ENCODE measurements at regions not wholly inside any gene's neighbourhood (a gene's known extent, or its start where the extent isn't known, plus 50 kb on each side); places are given as distances from the start of the nearest gene placed in this dataset.

DNA sequence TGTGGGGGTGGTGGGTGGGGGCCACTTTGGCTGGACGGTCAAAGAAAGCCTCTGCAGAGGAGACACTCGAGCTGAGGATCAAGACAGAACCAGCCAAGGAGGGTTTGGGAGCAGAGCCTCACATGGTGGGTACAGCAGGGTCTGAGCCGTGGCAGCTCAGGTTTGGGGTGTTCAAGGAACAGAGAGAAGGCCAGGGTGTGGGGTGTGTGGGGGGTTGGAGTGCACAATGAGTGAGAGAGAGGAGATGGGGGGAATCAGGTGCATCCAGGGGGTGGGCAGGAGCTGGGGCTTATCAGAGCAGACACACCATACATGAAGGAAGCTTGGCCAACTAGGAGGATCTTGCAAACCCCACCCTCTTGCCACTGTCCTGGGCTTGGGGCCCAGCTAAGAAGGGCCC, 140.0 kb downstream of the NSG2 start:
- in situ Hi-C loops (cut with MboI): no loop called here
- Histone ChIP-seq H3K9me3 (ENCODE audit: low read depth) (no peaks in the 10 kb centered on the region), H3K27ac (no peak overlapping the region), H3K9ac (no peak overlapping the region), H3K9me2 (ENCODE audit: insufficient read depth) (no peaks in the 10 kb centered on the region), H3K27me3 (replicated peaks; ENCODE audit: insufficient read depth) (no peaks in the 10 kb centered on the region), H3F3A (ENCODE audit: insufficient read depth) (no peaks in the 10 kb centered on the region), H4K20me1 (ENCODE audit: insufficient read depth) (no peaks in the 10 kb centered on the region), H3K4me1 (ENCODE audit: insufficient read depth) (no peaks in the 10 kb centered on the region), H3K4me2 (ENCODE audit: unreplicated experiment) (no peak overlapping the region), H2AFZ (no peak overlapping the region), H3K4me3 (no peak overlapping the region), H3K79me2 (ENCODE audit: insufficient read depth) (no peaks in the 10 kb centered on the region), H3K36me3 (ENCODE audit: low read depth) (no peaks in the 10 kb centered on the region)
- DNase-seq: no peak
- TF ChIP-seq EZH2 (IDR thresholded peaks at IDR 0.05; ENCODE audit: insufficient read depth, poor library complexity, severe bottlenecking) (no peak), EZH2phosphoT487 (IDR thresholded peaks at IDR 0.05; ENCODE audit: insufficient read depth, low read depth) (no peak)
- 0 to 19% methylated on average over 3 of the region's 3 CpGs for WGBS, 2 experiments (ENCODE audit: low coverage in 1 of 2, low lambda C conversion rate in 2 of 2, missing lambda C conversion rate in 2 of 2)

DNA sequence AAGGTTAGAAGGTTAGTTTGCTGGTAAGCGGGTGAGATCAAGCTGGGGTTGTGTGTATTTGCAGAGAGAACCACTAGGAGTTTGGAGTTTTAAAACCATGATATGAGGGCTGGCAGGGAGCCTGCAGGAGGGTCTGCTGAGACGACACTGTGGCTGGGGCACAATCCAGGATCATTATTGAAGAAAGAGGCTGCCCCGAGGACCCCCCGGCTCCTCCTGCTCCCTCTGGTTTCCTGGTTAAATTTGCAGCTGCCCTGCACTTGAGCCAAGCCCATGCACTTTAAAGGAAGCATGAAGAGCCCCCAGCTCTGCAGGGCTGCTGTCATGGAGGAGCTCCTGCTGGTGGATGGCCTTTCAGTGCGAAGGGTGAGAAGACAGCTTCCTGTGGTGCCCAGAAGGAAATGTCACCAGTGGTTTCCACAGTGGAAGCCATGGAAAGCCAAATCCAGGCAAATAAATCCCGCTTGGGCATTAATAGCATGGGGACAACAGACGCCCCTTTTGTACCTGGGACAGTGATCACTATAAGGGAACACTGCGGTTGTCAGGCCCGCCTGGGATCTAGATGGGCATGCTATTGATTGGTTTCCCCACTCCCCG, 140.7 kb downstream of the NSG2 start:
- Histone ChIP-seq H3K9me2 (ENCODE audit: insufficient read depth) (no peaks in the 10 kb centered on the region), H3K9ac (no peak overlapping the region), H3K27me3 (replicated peaks; ENCODE audit: insufficient read depth) (no peaks in the 10 kb centered on the region), H3K4me2 (ENCODE audit: unreplicated experiment) (no peak overlapping the region), H4K20me1 (ENCODE audit: insufficient read depth) (no peaks in the 10 kb centered on the region), H3K79me2 (ENCODE audit: insufficient read depth) (no peaks in the 10 kb centered on the region), H3K4me1 (ENCODE audit: insufficient read depth) (no peaks in the 10 kb centered on the region), H3K9me3 (ENCODE audit: low read depth) (no peaks in the 10 kb centered on the region), H3K4me3 (no peak overlapping the region), H3K27ac (no peak overlapping the region), H3F3A (ENCODE audit: insufficient read depth) (no peaks in the 10 kb centered on the region), H3K36me3 (ENCODE audit: low read depth) (no peaks in the 10 kb centered on the region), H2AFZ (no peak overlapping the region)
- 17 to 19% methylated on average over 10 of the region's 10 CpGs for WGBS, 2 experiments (ENCODE audit: low coverage in 1 of 2, low lambda C conversion rate in 2 of 2, missing lambda C conversion rate in 2 of 2)
- no peak for DNase-seq
- in situ Hi-C loops (cut with MboI): no loop called here
- no peak for TF ChIP-seq EZH2 (IDR thresholded peaks at IDR 0.05; ENCODE audit: insufficient read depth, poor library complexity, severe bottlenecking)
- no peak for TF ChIP-seq EZH2phosphoT487 (IDR thresholded peaks at IDR 0.05; ENCODE audit: insufficient read depth, low read depth)

DNA sequence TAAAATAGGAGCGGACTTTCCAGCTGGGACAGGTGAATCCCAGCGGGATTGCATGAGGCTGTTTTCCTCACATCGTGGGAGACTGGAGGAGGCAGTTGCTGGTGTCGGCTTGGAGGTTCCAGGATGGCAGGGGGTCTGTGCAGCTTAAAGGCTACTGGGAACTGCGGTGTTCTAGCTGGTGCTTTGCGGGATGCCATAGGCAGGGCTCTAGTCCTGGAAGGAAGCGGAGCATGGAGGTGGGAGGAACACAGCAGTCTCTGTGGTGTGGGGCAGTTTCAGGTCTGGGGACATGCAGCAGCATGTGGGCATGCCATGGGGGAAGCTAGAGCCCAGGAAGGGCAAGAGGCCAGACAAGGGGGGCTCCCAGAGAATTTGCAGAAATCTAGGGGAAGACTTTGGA, 141.5 kb downstream of the NSG2 start:
- in situ Hi-C loops (cut with MboI): no loop called here
- H3K27ac ChIP-seq: no peak overlapping the region

DNA sequence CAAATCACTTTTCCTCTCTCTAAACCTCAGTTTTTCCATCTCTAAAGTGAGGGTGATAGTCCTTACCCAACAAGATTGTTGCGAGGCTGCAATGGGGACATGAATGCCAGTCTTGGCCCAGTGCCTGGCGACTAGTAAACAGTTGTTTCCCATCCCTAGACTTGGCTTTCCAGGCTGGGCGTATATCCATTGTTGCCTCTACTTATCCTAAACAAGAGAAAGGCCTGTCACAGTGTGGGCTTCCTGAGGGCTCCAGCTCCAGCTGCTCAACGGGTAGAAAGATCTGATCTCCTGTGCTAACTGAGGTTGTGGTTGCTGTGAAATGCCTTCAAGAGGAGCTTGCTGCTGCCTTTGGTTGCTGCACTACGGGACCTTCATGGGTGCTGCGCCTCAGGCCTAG, 142.0 kb downstream of the NSG2 start:
- H3K9ac ChIP-seq: no peak overlapping the region
- H3F3A ChIP-seq (ENCODE audit: insufficient read depth): no peaks in the 10 kb centered on the region
- H3K36me3 ChIP-seq (ENCODE audit: low read depth): no peaks in the 10 kb centered on the region
- H3K9me3 ChIP-seq (ENCODE audit: low read depth): no peaks in the 10 kb centered on the region
- H4K20me1 ChIP-seq (ENCODE audit: insufficient read depth): no peaks in the 10 kb centered on the region
- no peak for DNase-seq
- in situ Hi-C loops (cut with MboI): no loop called here
- H3K4me3 ChIP-seq: no peak overlapping the region
- TF ChIP-seq EZH2 (IDR thresholded peaks at IDR 0.05; ENCODE audit: insufficient read depth, poor library complexity, severe bottlenecking) (no peak), EZH2phosphoT487 (IDR thresholded peaks at IDR 0.05; ENCODE audit: insufficient read depth, low read depth) (no peak)
- no peak overlapping the region for H2AFZ ChIP-seq
- no peaks in the 10 kb centered on the region for H3K9me2 ChIP-seq (ENCODE audit: insufficient read depth)
- no peaks in the 10 kb centered on the region for H3K79me2 ChIP-seq (ENCODE audit: insufficient read depth)
- 24 to 27% methylated on average over 6 of the region's 6 CpGs for WGBS, 2 experiments (ENCODE audit: low coverage in 1 of 2, low lambda C conversion rate in 2 of 2, missing lambda C conversion rate in 2 of 2)
- H3K27me3 ChIP-seq (replicated peaks; ENCODE audit: insufficient read depth): no peaks in the 10 kb centered on the region
- no peak overlapping the region for H3K4me2 ChIP-seq (ENCODE audit: unreplicated experiment)
- no peak overlapping the region for H3K27ac ChIP-seq
- no peaks in the 10 kb centered on the region for H3K4me1 ChIP-seq (ENCODE audit: insufficient read depth)

More for the DNA sequence above, 141.5 kb downstream of the NSG2 start:
- H3K27me3 ChIP-seq (replicated peaks; ENCODE audit: insufficient read depth): no peaks in the 10 kb centered on the region
- TF ChIP-seq EZH2 (IDR thresholded peaks at IDR 0.05; ENCODE audit: insufficient read depth, poor library complexity, severe bottlenecking) (no peak), EZH2phosphoT487 (IDR thresholded peaks at IDR 0.05; ENCODE audit: insufficient read depth, low read depth) (no peak)
- DNase-seq: no peak
- H3F3A ChIP-seq (ENCODE audit: insufficient read depth): no peaks in the 10 kb centered on the region
- no peak overlapping the region for H3K4me2 ChIP-seq (ENCODE audit: unreplicated experiment)
- H4K20me1 ChIP-seq (ENCODE audit: insufficient read depth): no peaks in the 10 kb centered on the region
- H3K9me2 ChIP-seq (ENCODE audit: insufficient read depth): no peaks in the 10 kb centered on the region
- no peaks in the 10 kb centered on the region for H3K9me3 ChIP-seq (ENCODE audit: low read depth)
- 40 to 50% methylated on average over 7 of the region's 7 CpGs for WGBS, 2 experiments (ENCODE audit: low coverage in 1 of 2, low lambda C conversion rate in 2 of 2, missing lambda C conversion rate in 2 of 2)
- no peak overlapping the region for H2AFZ ChIP-seq
- H3K4me3 ChIP-seq: no peak overlapping the region
- no peaks in the 10 kb centered on the region for H3K79me2 ChIP-seq (ENCODE audit: insufficient read depth)
- no peak overlapping the region for H3K9ac ChIP-seq
- H3K36me3 ChIP-seq (ENCODE audit: low read depth): no peaks in the 10 kb centered on the region
- H3K4me1 ChIP-seq (ENCODE audit: insufficient read depth): no peaks in the 10 kb centered on the region

DNA sequence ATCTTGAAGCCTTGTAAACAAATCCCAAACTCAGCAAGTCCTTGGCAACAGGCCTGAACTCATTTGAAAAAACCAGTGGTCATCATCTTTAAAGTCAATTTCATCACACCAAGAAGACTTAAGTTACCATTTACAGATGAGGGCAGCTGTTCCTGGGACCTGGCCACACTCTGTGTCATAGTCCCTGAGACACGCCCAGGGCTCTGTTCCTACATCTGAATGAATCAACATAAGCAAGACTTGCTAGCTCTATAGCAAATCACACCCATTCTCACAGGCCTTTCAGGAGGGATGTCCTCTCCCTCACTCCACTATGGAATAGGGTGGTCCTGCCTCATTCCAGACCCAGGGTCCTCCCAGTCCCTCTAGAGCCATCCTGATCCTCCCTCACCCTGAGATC, 142.8 kb downstream of the NSG2 start:
- H3K4me1 ChIP-seq (ENCODE audit: insufficient read depth): no peaks in the 10 kb centered on the region

More for the DNA sequence above, 142.8 kb downstream of the NSG2 start:
- WGBS, 2 experiments (ENCODE audit: low coverage in 1 of 2, low lambda C conversion rate in 2 of 2, missing lambda C conversion rate in 2 of 2): 13 to 16% methylated on average over 1 of the region's 1 CpG
- no peaks in the 10 kb centered on the region for H3F3A ChIP-seq (ENCODE audit: insufficient read depth)
- no peaks in the 10 kb centered on the region for H3K79me2 ChIP-seq (ENCODE audit: insufficient read depth)
- no peak overlapping the region for H3K4me2 ChIP-seq (ENCODE audit: unreplicated experiment)
- peak; percentile 4 for DNase-seq
- no peak overlapping the region for H3K4me3 ChIP-seq
- in situ Hi-C loops (cut with MboI): no loop called here
- H3K9me2 ChIP-seq (ENCODE audit: insufficient read depth): no peaks in the 10 kb centered on the region
- TF ChIP-seq EZH2phosphoT487 (IDR thresholded peaks at IDR 0.05; ENCODE audit: insufficient read depth, low read depth) (no peak), EZH2 (IDR thresholded peaks at IDR 0.05; ENCODE audit: insufficient read depth, poor library complexity, severe bottlenecking) (no peak)
- no peak overlapping the region for H2AFZ ChIP-seq
- H3K9me3 ChIP-seq (ENCODE audit: low read depth): no peaks in the 10 kb centered on the region
- no peaks in the 10 kb centered on the region for H3K27me3 ChIP-seq (replicated peaks; ENCODE audit: insufficient read depth)
- no peak overlapping the region for H3K9ac ChIP-seq
- H3K36me3 ChIP-seq (ENCODE audit: low read depth): no peaks in the 10 kb centered on the region
- no peak overlapping the region for H3K27ac ChIP-seq
- no peaks in the 10 kb centered on the region for H4K20me1 ChIP-seq (ENCODE audit: insufficient read depth)
